HFFc6 (cell line): ENCODE measurements at regions not wholly inside any gene's neighbourhood (a gene's known extent, or its start where the extent isn't known, plus 50 kb on each side); places are given as distances from the start of the nearest gene placed in this dataset.
A peak's percentile ranks its signal among the peaks of the same experiment; 100 is the strongest.

Source experiments
- DNase-seq: peaks from one replicate; pipeline ENCODE4 v3.0.0-alpha.2; 2018
- H3K27ac Mint-ChIP-seq: 2 replicates; pipeline ENCODE4 v1.8.0; 2020; ENCODE audit warnings: mild to moderate bottlenecking, mixed read lengths
- H3K27me3 Mint-ChIP-seq: 2 replicates; pipeline ENCODE4 v1.8.0; 2021; ENCODE audit warnings: mild to moderate bottlenecking, moderate library complexity, mixed read lengths; ENCODE audit not compliant: insufficient read depth
- H3K36me3 Mint-ChIP-seq: 2 replicates; pipeline ENCODE4 v1.8.0; 2021; ENCODE audit warnings: low read depth, mixed read lengths
- H3K4me1 Mint-ChIP-seq: 2 replicates; pipeline ENCODE4 v1.8.0; 2020; ENCODE audit warnings: low read depth, mixed read lengths
- H3K4me3 Mint-ChIP-seq: 2 replicates; pipeline ENCODE4 v1.8.0; 2020; ENCODE audit warnings: mild to moderate bottlenecking, moderate library complexity, mixed read lengths
- H3K9me3 Mint-ChIP-seq: 2 replicates; pipeline ENCODE4 v1.8.0; 2020; ENCODE audit warnings: mild to moderate bottlenecking, mixed read lengths
- CTCF ChIP-seq: fragments of 200-600 bp; sonication (generic); IDR thresholded peaks from 2 replicates; pipeline ENCODE4 v1.5.0; 2021; ENCODE audit warnings: antibody characterized with exemption, mild to moderate bottlenecking

- peaks cover 2% of the 10 kb centered on the region for H3K27me3 Mint-ChIP-seq
- H3K27ac Mint-ChIP-seq = peak overlapping the region; percentile 76
- TF ChIP-seq CTCF = no peak
- H3K9me3 Mint-ChIP-seq = no peaks in the 10 kb centered on the region
- no peak overlapping the region for H3K4me3 Mint-ChIP-seq
- H3K4me1 Mint-ChIP-seq = peaks cover 44% of the 10 kb centered on the region
- no peak for DNase-seq
- H3K36me3 Mint-ChIP-seq = no peaks in the 10 kb centered on the region
Observed at GRCh38 chr10:44476409-44477045, 91.6 kb upstream of the CXCL12 start.

GRCh38 chr10:44477046-44477425 is 92.1 kb upstream of the CXCL12 start:
- Mint-ChIP-seq H3K27ac (peak overlapping the region; percentile 76), H3K36me3 (no peaks in the 10 kb centered on the region), H3K27me3 (peaks cover 2% of the 10 kb centered on the region; the same call in 1 of the 2 replicates), H3K9me3 (no peaks in the 10 kb centered on the region), H3K4me1 (peaks cover 44% of the 10 kb centered on the region), H3K4me3 (no peak overlapping the region)
- peak; percentile 68 for DNase-seq
- no peak for TF ChIP-seq CTCF

- Mint-ChIP-seq H3K27me3 (peaks cover 2% of the 10 kb centered on the region; the same call in 1 of the 2 replicates), H3K4me3 (no peak overlapping the region), H3K27ac (peak overlapping the region; percentile 51; the same call in 1 of the 2 replicates), H3K9me3 (no peaks in the 10 kb centered on the region), H3K4me1 (peaks cover 38% of the 10 kb centered on the region), H3K36me3 (no peaks in the 10 kb centered on the region)
- DNase-seq = no peak
- TF ChIP-seq CTCF = no peak
Observed at GRCh38 chr10:44478040-44478439, 93.1 kb upstream of the CXCL12 start.

GRCh38 chr10:44478876-44479705 is 94.2 kb upstream of the CXCL12 start:
- H3K4me1 Mint-ChIP-seq = peaks cover 32% of the 10 kb centered on the region
- no peaks in the 10 kb centered on the region for H3K9me3 Mint-ChIP-seq
- no peaks in the 10 kb centered on the region for H3K36me3 Mint-ChIP-seq
- H3K27ac Mint-ChIP-seq = no peak overlapping the region
- H3K4me3 Mint-ChIP-seq = no peak overlapping the region
- peaks cover 2% of the 10 kb centered on the region; the same call in 1 of the 2 replicates for H3K27me3 Mint-ChIP-seq
- TF ChIP-seq CTCF = no peak
- DNase-seq = no peak

- Mint-ChIP-seq H3K36me3 (no peaks in the 10 kb centered on the region; the same call in 1 of the 2 replicates), H3K27me3 (peaks cover 24% of the 10 kb centered on the region), H3K4me3 (no peak overlapping the region), H3K27ac (no peak overlapping the region), H3K9me3 (no peaks in the 10 kb centered on the region; the same call in 1 of the 2 replicates), H3K4me1 (peaks cover 8% of the 10 kb centered on the region; the same call in 1 of the 2 replicates)
- DNase-seq = no peak
- TF ChIP-seq CTCF = no peak
Observed at GRCh38 chr10:44492678-44493077, 107.8 kb upstream of the CXCL12 start.
